GM13977 (cell line): ENCODE measurements at regions not wholly inside any gene's neighbourhood (a gene's known extent, or its start where the extent isn't known, plus 50 kb on each side); places are given as distances from the start of the nearest gene placed in this dataset.

ENCODE experiments used
- DNase-seq: peaks from one replicate; pipeline ENCODE4 v3.0.0; 2012; ENCODE audit warnings: low spot score
- in situ Hi-C: fragments of 300-500 bp; cut with MboI; formaldehyde crosslinking; loops from one replicate; pipeline ENCODE4 v1.12.0; 2022; ENCODE audit warnings: low sequenced_read_pairs, low pct_unique_long_range_greater_than_20kb, mixed read lengths, inconsistent platforms; ENCODE audit not compliant: unreplicated experiment
- TF ChIP-seq, protein P1 (sequence below): IDR thresholded peaks from 2 replicates; pipeline ENCODE4 v1.5.1; 2012; ENCODE audit warnings: mild to moderate bottlenecking, control low read depth; ENCODE audit not compliant: insufficient read depth; ENCODE audit errors: extremely low read depth, missing control alignments

DNA sequence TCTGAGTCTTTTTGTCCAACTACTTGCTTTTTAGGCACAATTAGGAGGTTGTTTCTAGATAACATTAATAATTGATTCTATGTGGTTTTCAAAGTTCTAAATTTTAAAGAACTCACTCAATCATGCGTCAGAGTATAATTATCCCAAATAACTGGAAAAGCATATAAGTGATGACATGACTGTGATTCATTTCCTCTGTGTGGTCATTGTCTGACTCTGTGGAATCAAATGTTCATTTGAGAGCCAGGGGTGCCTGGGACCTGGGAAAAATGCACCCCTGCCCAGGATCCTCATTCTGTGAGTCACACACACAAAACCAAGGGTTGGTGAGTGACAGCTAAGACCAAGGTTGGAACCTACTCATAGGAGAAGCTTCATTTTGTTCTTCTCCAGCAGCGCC lies 127.1 kb upstream of the MLIP start:
- in situ Hi-C loops = no loop called here
- TF ChIP-seq, protein P1, sequence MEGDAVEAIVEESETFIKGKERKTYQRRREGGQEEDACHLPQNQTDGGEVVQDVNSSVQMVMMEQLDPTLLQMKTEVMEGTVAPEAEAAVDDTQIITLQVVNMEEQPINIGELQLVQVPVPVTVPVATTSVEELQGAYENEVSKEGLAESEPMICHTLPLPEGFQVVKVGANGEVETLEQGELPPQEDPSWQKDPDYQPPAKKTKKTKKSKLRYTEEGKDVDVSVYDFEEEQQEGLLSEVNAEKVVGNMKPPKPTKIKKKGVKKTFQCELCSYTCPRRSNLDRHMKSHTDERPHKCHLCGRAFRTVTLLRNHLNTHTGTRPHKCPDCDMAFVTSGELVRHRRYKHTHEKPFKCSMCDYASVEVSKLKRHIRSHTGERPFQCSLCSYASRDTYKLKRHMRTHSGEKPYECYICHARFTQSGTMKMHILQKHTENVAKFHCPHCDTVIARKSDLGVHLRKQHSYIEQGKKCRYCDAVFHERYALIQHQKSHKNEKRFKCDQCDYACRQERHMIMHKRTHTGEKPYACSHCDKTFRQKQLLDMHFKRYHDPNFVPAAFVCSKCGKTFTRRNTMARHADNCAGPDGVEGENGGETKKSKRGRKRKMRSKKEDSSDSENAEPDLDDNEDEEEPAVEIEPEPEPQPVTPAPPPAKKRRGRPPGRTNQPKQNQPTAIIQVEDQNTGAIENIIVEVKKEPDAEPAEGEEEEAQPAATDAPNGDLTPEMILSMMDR = no peak
- no peak for DNase-seq

DNA sequence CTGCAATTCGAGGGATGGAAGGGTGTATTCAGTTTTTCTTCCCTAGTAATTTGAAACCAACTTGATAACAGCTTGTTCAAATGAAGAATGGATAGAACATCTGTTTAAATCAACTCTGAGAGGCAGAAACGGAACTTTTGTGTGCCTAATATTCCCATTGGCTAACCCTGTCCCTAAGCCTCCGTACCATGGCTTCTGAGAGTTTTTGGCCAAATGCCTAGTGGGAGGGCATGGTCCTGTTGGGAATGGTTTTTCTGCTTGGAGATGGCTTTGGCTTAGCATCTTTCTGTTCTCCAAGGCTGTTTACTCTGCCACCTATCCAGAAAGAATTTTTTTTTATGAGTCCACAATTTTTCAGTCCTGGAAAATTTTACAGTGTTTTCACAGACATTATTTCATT lies 126.7 kb upstream of the MLIP start:
- DNase-seq = no peak
- in situ Hi-C loops = no loop called here
- TF ChIP-seq, protein P1 = no peak

DNA sequence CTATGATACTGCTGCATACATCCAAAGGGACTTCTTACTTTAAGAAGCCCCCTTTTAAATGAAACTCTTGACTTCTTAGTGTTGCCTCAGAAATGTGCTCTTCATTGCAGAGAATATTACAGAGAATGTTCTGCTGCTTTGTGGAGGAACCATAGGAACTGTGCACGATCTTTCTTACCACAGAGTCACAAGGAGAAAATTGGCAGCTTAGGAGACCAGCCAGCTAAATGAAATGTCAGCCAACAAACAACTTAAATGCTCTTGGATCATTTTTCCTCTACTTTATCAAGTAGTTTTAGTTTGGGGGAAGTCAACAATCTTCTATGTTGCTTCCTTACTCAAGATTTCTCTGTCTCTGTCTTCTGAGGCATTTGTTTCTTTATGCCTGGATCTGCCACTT lies 125.9 kb upstream of the MLIP start:
- in situ Hi-C loops = no loop called here
- DNase-seq = no peak
- TF ChIP-seq, protein P1 = no peak

DNA sequence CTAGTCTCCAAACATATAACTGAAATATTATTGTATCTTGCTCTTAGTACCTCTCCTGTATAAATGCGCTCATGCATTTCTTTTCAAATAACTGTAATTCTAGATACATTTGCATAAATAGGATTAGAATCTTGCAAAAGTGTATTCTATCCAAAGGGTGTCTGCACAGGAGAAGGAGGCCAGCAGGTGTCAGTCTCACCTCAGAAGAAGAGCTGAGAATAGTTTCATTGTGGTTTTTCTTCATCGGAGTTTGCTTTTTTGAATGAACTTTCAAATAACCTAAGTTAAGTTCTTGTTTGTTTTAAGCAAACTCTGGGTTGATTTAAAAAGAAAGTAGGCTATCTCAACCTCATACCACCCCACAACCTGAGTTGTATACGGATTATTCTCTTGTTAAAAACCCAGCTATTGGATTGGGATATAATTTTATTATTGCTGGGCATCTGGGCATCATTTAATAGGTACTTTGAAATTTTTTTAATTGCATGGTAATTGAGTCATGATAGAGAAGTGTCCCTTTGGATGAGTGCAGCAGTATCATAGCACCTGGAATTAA lies 125.0 kb upstream of the MLIP start:
- peak; percentile 18 for DNase-seq
- TF ChIP-seq, protein P1 = peak; percentile 48
- in situ Hi-C loops = no loop called here

DNA sequence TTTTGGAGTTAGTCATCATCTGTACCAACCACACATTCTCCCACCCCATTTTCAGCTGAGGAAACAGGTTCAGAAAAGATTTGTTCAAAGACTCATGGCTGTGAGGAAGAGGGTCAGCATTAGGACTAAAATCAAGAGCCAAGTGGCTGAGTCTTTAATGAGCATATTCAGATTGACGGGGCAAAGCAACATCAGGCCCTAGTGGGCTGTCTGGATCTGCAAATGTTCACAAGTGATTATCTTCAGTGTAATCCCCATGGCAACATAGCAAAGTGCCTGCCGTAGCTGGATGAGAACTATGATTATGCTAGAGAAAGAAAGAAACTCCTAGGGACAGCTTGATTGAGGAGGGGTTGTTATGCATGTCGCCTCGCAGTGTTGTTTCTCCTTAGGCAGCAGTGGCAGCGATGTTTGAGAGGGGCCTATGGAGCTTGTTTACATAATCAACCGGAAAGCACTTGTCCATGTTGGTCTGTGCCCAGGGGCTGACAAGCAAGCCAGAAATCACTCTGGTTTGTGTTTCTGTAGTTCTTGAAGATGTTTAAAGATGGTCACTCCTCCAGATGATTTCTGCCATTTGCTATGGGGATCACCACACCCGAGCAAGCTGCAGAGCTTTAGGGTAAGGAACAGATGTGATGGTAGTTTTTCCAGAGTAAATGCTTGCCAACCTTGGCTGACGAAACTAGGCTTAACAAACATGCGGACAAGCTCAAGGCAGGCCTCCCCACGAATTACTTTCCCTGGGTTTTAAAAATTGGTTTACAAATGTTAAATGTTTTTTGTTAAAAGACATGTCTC lies 124.3 kb upstream of the MLIP start:
- no peak for DNase-seq
- in situ Hi-C loops = no loop called here

DNA sequence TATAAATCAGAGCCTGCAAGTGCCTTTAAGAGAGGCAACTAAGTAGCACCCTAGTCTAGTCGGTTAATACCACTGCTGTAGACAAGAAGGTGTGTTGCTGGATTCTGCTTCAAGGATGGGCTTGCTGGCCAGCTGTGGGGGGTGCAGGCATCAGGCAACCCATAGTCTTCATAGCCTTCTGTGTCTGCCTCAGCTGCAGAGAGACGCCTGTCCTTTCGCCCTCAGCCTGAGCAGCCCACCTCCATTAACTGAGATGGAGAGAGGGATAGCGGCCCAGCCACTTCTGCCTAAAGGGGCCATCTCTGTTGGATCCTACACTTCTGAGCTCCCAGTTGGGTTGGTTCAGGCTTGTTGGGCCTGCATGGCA lies 123.7 kb upstream of the MLIP start:
- DNase-seq = no peak
- in situ Hi-C loops = no loop called here
- TF ChIP-seq, protein P1 = no peak

More for the DNA sequence above, 124.3 kb upstream of the MLIP start:
- TF ChIP-seq, protein P1 = no peak
